ENCODE measurements at regions not wholly inside any gene's neighbourhood (a gene's known extent, or its start where the extent isn't known, plus 50 kb on each side); places are given as distances from the start of the nearest gene placed in this dataset.
"Not testable (repeated sequence)": the region's sequence is repeated elsewhere in the genome, so short reads cannot be mapped to it uniquely, and the experiment has no call there.

GRCh38 chr18:8913606-8914403 lies 188.7 kb upstream of the NDUFV2 start:
- not testable (repeated sequence) for TF ChIP-seq CTCF (IDR thresholded peaks at IDR 0.05; ENCODE audit: low read depth, low read length, poor library complexity, severe bottlenecking); EZH2phosphoT487 (IDR thresholded peaks at IDR 0.05; ENCODE audit: borderline replicate concordance, low read length)
